ENCODE measurements at regions not wholly inside any gene's neighbourhood (a gene's known extent, or its start where the extent isn't known, plus 50 kb on each side); places are given as distances from the start of the nearest gene placed in this dataset.
A peak's percentile ranks its signal among the peaks of the same experiment; 100 is the strongest.
"Not testable (repeated sequence)": the region's sequence is repeated elsewhere in the genome, so short reads cannot be mapped to it uniquely, and the experiment has no call there.

DNA sequence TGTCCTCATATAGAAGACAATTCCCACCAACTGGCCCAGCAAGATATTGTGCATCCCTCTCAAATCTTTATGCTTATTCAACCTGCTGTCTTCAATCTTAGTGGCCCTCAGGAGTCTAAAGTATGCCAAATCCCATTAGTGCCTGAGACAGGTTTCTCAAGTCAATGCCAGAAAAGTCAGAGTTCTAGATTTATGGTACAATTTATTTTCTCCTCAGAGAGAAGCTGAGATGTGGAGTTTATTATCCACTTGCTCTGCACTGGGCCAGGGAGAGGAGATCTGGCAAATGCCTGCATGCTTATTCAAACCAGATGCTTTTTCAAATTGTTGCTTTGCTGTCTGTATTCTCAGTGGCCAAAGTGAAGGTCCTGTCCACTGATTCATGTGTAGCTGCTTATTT, 825.2 kb downstream of the METTL4 start:
- DNase-seq: no peak

DNA sequence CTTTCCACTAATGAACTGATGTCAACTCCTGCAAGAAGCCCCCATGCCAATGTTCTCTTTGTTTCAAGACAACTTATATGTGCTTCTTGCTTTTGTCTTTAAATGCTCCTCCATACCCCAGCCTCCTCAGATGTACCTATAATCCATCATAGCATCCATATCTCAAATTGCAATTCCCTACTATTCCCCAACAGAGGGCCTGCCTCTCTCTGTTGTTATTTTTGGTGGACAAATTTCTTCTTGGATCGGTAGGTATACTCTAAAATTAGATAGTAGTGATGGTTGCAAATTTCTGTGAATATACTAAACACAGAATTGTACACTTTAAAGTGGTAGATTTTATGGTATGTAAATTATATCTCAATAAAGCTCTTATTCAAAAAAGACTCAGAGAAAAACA, 820.1 kb downstream of the METTL4 start:
- no peak for DNase-seq

GRCh38 chr18:1760901-1761300, 810.4 kb downstream of the METTL4 start:
- no peak for DNase-seq

- no peak for DNase-seq
These were observed 797.0 kb downstream of the METTL4 start for GRCh38 chr18:1774261-1774660.

GRCh38 chr18:1777843-1778242, 793.5 kb downstream of the METTL4 start:
- DNase-seq: no peak

DNA sequence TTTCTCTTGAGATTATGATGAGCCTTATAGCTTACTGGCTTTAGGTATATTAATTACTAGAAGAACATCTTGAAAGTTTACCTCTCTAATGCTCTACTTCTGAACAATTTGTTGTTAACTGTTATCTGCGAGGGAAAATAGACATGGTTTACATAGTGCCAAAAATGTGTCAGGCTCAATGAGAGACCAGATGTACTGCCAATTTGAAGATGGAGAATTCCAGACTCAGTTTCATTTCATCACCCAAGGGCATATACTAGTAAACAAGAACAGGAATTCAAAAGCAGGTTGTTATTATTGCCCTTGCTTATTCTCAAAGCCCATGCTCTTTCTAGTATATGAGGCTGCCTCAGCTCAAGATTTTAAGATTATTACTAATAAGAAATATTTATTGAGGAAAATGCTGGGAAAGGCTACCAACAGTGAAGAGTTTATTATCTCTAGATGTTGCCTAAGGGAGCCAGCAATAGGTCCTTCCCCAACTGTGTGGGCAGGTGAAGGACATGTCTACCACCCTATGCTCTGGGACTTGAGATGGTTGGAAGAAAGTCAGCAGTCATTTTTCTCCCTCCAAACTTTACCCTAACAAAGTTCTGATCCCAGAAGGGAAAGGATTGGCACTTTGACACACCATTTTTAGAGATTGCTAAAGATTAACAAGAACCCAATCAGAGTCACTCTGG, 792.7 kb downstream of the METTL4 start:
- DNase-seq: no peak

GRCh38 chr18:1779587-1779986, 791.7 kb downstream of the METTL4 start:
- DNase-seq: peak; percentile 48 to 84

DNA sequence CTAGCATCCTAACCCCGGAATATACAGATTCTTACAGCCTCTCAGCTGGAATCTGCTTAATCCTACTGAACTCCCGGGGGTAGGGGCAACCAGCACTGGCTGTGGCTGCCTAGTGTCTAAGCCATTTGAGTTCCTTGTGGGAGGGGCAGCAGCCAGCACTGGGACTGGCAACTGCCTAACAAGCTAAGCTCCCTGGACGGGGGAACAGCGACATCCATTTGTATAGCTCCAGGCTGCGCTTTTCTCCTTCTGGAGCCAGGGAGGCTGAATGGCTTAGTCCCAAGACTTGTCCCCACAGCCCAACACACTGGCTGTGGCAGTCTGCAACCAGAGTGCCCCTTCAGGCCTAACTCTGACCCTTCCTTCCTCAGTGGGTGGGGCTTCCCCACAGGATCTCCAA, 787.2 kb downstream of the METTL4 start:
- DNase-seq: no peak

GRCh38 chr18:1785980-1786379, 785.3 kb downstream of the METTL4 start:
- not testable (repeated sequence) for DNase-seq

DNA sequence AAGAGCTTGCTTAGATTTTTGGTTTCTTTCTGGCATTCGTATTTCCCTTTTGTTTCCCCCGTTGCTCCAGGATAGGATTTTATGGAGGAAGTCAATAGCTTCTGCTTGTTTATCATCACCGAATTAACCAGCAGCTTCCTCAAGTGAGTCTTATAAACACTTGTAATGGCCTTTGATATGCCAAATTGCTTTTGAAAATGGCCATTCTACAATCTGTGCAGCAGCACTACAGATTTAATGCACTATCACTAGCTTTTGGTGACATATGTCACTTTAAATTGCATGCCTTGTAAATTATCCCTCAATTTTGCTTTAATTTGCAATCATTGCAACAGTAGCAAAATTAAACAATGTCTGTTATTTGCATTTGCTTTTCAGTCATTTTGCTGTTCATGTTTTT, 774.7 kb downstream of the METTL4 start:
- no peak for DNase-seq

GRCh38 chr18:1797235-1797634, 774.1 kb downstream of the METTL4 start:
- no peak for DNase-seq

GRCh38 chr18:1805521-1805920, 765.8 kb downstream of the METTL4 start:
- no peak for DNase-seq

DNA sequence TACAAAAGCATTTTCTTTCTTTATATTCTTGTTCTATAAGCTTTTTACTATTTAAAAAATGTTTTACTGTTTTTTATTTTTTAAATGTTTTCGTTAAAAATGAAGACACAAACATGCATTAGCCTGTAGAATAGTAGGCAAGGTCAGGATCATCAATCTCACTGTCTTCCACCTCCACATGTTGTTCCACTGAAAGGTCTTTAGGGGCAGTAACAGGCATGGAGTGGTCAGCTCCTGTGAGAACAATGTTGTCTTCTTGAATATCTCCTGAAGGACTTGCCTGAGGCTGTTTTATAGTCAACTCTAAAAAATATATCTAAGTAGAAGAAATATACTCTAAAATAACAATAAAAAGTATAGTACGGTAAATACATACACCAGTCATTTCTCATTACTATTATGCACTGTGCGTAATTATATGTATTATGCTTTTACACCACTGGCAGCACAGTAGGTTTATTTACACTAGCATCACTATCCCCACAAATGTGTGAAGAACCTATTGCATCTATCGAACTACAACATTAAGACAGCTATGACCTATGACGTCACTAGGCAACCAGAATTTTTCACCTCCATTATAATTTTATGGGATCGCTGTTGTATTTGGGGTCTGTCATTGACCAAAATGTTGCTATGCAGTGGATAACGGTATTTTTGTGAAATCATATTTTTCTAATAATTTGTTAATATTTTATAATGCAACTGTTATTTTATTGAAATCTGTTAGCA, 764.3 kb downstream of the METTL4 start:
- peak; percentile 13 to 19 for DNase-seq

DNA sequence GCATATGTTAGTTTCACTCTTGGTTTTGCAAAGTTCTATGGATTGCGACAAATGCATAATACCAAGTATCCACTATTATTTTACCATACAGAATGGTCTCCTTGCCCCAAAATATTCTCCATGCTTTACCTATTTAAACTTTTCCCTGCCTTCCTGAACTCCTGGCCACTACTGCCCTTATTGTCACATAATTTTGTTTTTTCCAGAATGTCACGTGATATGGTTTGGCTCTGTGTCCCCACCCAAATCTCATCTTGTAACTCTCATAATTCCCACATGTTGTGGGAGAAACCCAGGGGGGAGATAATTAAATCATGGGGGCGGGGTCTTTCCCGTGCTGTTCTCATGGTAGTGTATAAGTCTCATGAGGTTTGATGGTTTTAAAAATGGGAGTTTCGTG, 760.0 kb downstream of the METTL4 start:
- no peak for DNase-seq

- no peak for DNase-seq
These were observed 746.0 kb downstream of the METTL4 start for GRCh38 chr18:1825296-1825695.

DNA sequence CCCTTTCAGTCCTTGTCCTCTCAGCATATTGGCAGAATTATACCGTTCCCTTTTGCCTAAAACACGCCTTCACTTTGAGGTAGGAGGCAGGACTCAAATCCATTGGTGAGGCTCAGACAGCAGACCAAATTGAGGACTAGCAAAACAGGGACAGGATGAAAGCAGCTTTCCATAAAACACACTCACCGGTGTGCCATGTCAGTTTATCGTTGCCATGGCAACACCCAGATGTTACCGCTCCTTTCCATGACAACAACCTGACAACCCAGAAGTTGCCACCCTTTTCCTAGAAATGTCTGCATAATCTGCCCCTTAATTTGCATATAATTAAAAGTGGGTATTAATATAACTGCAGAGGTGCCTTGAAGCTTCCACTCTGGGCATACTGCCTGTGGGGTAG, 730.4 kb downstream of the METTL4 start:
- DNase-seq: no peak

- no peak for DNase-seq
These were observed 724.7 kb downstream of the METTL4 start for GRCh38 chr18:1846640-1847039.

- DNase-seq: no peak
These were observed 722.6 kb downstream of the METTL4 start for GRCh38 chr18:1848716-1849115.

GRCh38 chr18:1849386-1849785, 721.9 kb downstream of the METTL4 start:
- no peak for DNase-seq

GRCh38 chr18:1857281-1857680, 714.0 kb downstream of the METTL4 start:
- not testable (repeated sequence) for DNase-seq

DNA sequence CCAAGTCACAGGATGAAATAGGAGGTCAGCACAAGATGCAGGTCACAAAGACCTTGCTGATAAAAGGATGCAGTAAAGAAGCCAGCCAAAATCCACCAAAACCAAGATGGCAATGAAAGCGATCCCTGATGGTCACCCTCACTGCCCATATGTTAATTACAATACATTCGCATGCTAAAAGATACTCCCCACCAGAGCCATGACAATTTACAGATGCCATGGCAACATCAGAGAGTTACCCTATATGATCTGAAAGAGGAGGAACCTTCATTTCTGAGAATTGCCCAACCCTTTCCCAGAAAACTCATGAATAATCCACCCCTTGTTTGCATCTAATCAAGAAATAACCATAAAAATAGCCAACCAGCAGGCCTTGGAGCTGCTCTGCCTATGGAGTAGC, 709.8 kb downstream of the METTL4 start:
- DNase-seq: no peak

- DNase-seq: no peak
These were observed 705.4 kb downstream of the METTL4 start for GRCh38 chr18:1865869-1866268.

DNA sequence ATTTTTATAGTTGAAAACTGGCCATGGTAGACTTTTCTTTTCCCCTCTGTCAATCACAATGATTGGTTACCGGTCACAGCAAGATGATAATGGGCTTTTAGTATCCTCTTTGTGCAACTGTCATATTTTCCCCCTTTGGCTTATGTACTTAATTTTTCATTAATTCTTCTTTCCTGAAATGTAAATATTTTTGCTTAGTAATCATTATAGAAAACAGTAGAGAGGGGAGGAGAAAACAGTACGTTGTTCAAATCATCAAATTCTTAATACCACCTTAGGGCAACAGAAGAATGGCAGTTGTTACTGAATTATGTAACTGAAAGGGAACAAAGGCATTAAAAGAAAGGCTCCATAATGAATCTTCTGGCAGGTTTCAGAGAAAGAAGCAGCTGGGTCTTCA, 699.0 kb downstream of the METTL4 start:
- no peak for DNase-seq

DNA sequence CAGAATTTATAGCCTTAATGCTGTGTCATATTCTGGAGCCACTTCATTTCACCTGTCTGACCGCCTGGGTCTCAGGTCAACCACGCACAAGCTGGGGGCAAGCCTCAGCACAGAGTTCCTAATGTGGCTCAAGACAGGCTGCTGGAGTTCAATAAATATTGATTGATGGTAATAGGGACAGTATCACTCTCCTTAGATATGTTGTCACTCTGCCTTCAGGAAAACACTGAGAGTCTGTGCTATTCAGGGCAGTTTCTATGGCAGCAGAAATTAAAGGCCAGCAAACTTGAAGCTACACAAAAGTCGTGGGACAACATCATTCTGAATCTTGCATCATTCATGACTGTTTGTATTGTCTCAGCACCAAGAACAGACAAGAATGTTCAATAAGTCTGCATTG, 696.1 kb downstream of the METTL4 start:
- no peak for DNase-seq

GRCh38 chr18:1884623-1885022, 686.7 kb downstream of the METTL4 start:
- DNase-seq: no peak
